ENCODE measurements at regions not wholly inside any gene's neighbourhood (a gene's known extent, or its start where the extent isn't known, plus 50 kb on each side); places are given as distances from the start of the nearest gene placed in this dataset.

DNA sequence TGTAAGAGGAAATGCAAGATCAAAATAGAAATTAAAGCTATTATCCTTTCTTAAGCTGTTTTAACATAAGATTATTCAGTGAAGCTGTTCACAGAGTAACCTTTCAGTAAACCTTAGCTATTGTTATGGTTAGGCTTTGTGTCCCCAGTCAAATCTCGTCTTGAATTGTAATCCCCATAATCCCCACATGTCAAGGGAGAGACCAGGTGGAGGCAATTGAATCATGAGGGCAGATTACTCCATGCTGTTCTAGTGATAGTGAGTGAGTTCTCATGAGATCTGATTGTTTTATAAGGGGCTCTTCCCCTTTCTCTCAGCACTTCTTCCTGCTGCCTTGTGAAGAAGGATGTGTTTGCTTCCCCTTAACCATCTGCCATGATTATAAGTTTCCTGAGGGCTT is 424.4 kb downstream of the DSEL start:
- Histone ChIP-seq H2AFZ (no peak overlapping the region), H3K4me2 (ENCODE audit: low read length) (no peak overlapping the region), H3K9ac (no peak overlapping the region), H3K27ac (no peak overlapping the region), H3K79me2 (no peaks in the 10 kb centered on the region), H3K27me3 (ENCODE audit: control insufficient read depth, insufficient read depth, low read length) (no peaks in the 10 kb centered on the region), H3K4me1 (no peaks in the 10 kb centered on the region), H3K9me3 (ENCODE audit: control insufficient read depth, low read length) (no peaks in the 10 kb centered on the region), H3K4me3 (ENCODE audit: low read depth, low read length) (no peak overlapping the region), H3K36me3 (ENCODE audit: control insufficient read depth, insufficient read depth, low read length) (no peaks in the 10 kb centered on the region)
- TF ChIP-seq, protein P1, sequence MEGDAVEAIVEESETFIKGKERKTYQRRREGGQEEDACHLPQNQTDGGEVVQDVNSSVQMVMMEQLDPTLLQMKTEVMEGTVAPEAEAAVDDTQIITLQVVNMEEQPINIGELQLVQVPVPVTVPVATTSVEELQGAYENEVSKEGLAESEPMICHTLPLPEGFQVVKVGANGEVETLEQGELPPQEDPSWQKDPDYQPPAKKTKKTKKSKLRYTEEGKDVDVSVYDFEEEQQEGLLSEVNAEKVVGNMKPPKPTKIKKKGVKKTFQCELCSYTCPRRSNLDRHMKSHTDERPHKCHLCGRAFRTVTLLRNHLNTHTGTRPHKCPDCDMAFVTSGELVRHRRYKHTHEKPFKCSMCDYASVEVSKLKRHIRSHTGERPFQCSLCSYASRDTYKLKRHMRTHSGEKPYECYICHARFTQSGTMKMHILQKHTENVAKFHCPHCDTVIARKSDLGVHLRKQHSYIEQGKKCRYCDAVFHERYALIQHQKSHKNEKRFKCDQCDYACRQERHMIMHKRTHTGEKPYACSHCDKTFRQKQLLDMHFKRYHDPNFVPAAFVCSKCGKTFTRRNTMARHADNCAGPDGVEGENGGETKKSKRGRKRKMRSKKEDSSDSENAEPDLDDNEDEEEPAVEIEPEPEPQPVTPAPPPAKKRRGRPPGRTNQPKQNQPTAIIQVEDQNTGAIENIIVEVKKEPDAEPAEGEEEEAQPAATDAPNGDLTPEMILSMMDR (IDR thresholded peaks at IDR 0.05) = no peak

DNA sequence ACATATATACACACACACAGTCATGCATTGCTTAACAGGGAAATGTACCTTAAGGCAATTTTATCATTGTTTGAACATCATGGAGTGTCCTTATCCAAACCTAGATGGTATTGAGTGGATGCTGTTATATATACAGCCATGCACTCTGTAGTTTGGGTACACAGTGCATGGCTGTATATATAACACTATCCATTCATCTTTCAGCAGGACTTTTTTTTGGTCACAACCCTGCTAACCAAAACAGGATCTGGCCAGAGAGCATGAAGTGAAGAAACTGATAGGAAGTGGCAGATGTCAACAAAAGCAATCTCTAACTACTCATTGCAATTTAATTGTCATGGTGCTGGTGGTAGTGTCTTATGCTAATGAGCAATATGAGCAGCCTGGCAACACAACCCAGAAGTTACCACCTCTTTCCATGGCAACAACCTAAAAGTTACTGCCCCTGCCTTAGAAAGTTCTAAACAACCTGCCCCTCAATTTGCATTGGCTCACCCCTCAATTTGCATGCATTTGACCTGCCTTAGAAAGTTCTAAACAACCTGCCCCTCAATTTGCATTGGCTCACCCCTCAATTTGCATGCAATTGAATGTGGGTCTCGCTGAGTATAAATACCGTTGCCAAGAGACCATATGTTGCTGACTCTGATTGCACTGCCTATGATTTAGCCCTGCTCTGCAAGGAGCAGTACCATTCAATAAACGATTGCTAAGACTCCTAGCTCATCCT is 434.9 kb downstream of the DSEL start:
- TF ChIP-seq, protein P1 (IDR thresholded peaks at IDR 0.05) = no peak
- Histone ChIP-seq H3K9ac (no peak overlapping the region), H3K4me2 (ENCODE audit: low read length) (no peak overlapping the region), H3K27me3 (ENCODE audit: control insufficient read depth, insufficient read depth, low read length) (no peaks in the 10 kb centered on the region), H3K36me3 (ENCODE audit: control insufficient read depth, insufficient read depth, low read length) (no peaks in the 10 kb centered on the region), H3K4me1 (no peaks in the 10 kb centered on the region), H3K4me3 (ENCODE audit: low read depth, low read length) (no peak overlapping the region), H2AFZ (no peak overlapping the region), H3K27ac (no peak overlapping the region), H3K9me3 (ENCODE audit: control insufficient read depth, low read length) (no peaks in the 10 kb centered on the region), H3K79me2 (no peaks in the 10 kb centered on the region)

DNA sequence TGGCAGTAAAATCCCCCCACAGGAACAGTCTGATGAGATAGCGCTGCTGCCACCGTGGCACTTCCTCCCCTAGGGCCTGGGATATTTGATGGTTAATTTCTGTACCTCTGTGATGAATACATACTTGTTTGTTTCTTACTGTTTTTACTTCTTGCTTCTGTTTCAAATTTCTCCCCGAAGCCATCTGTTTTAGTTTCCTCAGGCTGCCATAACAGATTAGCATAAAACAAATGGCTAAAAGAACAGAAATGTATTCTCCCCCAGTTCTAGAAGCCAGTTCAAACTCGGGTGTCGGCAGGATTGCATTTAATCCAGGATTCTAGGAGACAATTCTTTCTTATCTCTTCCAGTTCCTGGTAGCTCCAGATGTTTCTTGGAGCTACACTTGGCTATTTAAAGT is 435.9 kb downstream of the DSEL start:
- no peaks in the 10 kb centered on the region for H3K27me3 ChIP-seq (ENCODE audit: control insufficient read depth, insufficient read depth, low read length)
- H3K36me3 ChIP-seq (ENCODE audit: control insufficient read depth, insufficient read depth, low read length) = no peaks in the 10 kb centered on the region
- H3K79me2 ChIP-seq = no peaks in the 10 kb centered on the region
- TF ChIP-seq, protein P1 (IDR thresholded peaks at IDR 0.05) = no peak
- no peak overlapping the region for H3K4me2 ChIP-seq (ENCODE audit: low read length)
- no peaks in the 10 kb centered on the region for H3K9me3 ChIP-seq (ENCODE audit: control insufficient read depth, low read length)
- no peak overlapping the region for H3K4me3 ChIP-seq (ENCODE audit: low read depth, low read length)
- H3K9ac ChIP-seq = no peak overlapping the region
- no peak overlapping the region for H3K27ac ChIP-seq
- H2AFZ ChIP-seq = no peak overlapping the region
- no peaks in the 10 kb centered on the region for H3K4me1 ChIP-seq

DNA sequence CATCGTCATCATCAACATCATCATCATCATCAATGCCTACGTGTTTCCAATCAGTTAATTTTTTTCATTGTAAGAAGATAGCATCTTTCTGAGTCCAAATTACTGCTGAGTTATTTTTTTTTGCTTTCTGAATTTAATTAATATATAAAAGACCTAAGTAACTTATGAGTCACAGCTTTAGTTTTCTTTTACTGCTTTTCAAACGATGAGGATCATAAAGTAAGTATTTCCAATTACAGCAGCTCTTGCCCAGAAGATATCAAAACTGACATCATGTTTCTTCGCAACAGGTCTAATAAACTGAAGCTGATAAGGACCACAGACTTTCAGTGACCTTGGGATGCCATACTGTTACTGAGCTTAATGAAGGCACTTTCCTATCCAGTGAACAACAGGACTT is 442.2 kb downstream of the DSEL start:
- no peak overlapping the region for H3K4me2 ChIP-seq (ENCODE audit: low read length)
- H3K4me1 ChIP-seq = no peaks in the 10 kb centered on the region
- no peak overlapping the region for H3K9ac ChIP-seq
- no peaks in the 10 kb centered on the region for H3K27me3 ChIP-seq (ENCODE audit: control insufficient read depth, insufficient read depth, low read length)
- H3K27ac ChIP-seq = no peak overlapping the region
- H3K79me2 ChIP-seq = no peaks in the 10 kb centered on the region
- TF ChIP-seq, protein P1 (IDR thresholded peaks at IDR 0.05) = no peak
- no peaks in the 10 kb centered on the region for H3K36me3 ChIP-seq (ENCODE audit: control insufficient read depth, insufficient read depth, low read length)
- no peak overlapping the region for H2AFZ ChIP-seq
- no peak overlapping the region for H3K4me3 ChIP-seq (ENCODE audit: low read depth, low read length)
- no peaks in the 10 kb centered on the region for H3K9me3 ChIP-seq (ENCODE audit: control insufficient read depth, low read length)

DNA sequence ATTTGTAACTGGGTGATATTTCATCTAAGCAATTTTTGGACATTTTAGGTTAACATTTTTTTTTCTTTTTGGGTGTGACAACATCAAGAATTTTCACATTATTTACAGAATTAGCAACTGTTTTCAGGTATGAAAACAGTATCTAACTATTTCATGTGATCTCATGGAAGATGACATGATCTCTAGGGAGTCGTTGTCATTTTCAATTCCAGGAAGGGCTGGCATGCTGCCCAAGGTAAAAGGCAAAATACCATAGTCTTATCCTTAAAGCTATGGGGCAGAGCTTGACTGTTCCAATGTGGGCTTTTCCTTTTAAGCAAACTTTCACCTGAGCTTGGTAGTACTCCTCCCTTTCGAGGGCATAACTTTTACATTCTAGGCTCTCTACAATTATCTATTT is 443.7 kb downstream of the DSEL start:
- Histone ChIP-seq H3K9ac (no peak overlapping the region), H3K79me2 (no peaks in the 10 kb centered on the region), H3K27me3 (ENCODE audit: control insufficient read depth, insufficient read depth, low read length) (no peaks in the 10 kb centered on the region), H3K27ac (no peak overlapping the region), H3K4me2 (ENCODE audit: low read length) (no peak overlapping the region), H2AFZ (no peak overlapping the region), H3K9me3 (ENCODE audit: control insufficient read depth, low read length) (no peaks in the 10 kb centered on the region), H3K36me3 (ENCODE audit: control insufficient read depth, insufficient read depth, low read length) (no peaks in the 10 kb centered on the region), H3K4me1 (no peaks in the 10 kb centered on the region), H3K4me3 (ENCODE audit: low read depth, low read length) (no peak overlapping the region)
- TF ChIP-seq, protein P1 (IDR thresholded peaks at IDR 0.05) = no peak
